ENCODE measurements at regions not wholly inside any gene's neighbourhood (a gene's known extent, or its start where the extent isn't known, plus 50 kb on each side); places are given as distances from the start of the nearest gene placed in this dataset.
A peak's percentile ranks its signal among the peaks of the same experiment; 100 is the strongest.

DNA sequence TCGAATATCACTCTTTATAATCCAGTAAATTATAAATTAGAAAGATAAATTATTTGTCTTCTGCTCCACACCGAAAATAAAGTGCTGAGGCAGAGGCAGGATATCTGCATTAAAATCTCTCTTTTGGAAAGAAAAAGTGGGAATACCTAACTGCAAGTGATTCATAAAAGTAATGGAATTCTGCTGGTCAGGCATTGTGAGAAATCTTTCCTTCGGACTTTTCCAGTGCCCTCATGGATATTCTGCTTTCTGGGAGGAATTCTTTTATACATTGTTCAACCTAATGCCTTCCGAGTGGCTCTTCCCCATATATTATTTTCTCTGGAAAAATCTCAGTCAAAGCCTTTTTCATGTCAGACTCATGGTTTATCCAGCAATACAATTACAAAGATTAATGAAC is 158.3 kb upstream of the RNPC3 start:
- Mint-ChIP-seq H3K9me3 (no peaks in the 10 kb centered on the region), H3K4me1 (no peaks in the 10 kb centered on the region), H3K4me3 (no peak overlapping the region), H3K27me3 (ENCODE audit: insufficient read depth, low read depth) (no peaks in the 10 kb centered on the region), H3K27ac (no peak overlapping the region), H3K36me3 (no peaks in the 10 kb centered on the region)
- Histone ChIP-seq H2AFZ (replicated peaks) (no peak overlapping the region), H3K4me2 (no peak overlapping the region), H3K9ac (no peak overlapping the region), H3K4me1 (no peaks in the 10 kb centered on the region), H3K79me2 (ENCODE audit: low read depth) (no peaks in the 10 kb centered on the region), H3K36me3 (no peaks in the 10 kb centered on the region), H3F3A (ENCODE audit: low read depth) (peaks cover 25% of the 10 kb centered on the region), H3K9me3 (ENCODE audit: low read depth) (no peaks in the 10 kb centered on the region), H4K20me1 (ENCODE audit: low read depth) (no peaks in the 10 kb centered on the region), H3K4me3 (no peak overlapping the region), H3K27me3 (no peaks in the 10 kb centered on the region), H3K27ac (no peak overlapping the region)
- TF ChIP-seq EZH2phosphoT487 (IDR thresholded peaks at IDR 0.05) (no peak), EZH2 (IDR thresholded peaks at IDR 0.05) (no peak)
- TF ChIP-seq, protein P1, sequence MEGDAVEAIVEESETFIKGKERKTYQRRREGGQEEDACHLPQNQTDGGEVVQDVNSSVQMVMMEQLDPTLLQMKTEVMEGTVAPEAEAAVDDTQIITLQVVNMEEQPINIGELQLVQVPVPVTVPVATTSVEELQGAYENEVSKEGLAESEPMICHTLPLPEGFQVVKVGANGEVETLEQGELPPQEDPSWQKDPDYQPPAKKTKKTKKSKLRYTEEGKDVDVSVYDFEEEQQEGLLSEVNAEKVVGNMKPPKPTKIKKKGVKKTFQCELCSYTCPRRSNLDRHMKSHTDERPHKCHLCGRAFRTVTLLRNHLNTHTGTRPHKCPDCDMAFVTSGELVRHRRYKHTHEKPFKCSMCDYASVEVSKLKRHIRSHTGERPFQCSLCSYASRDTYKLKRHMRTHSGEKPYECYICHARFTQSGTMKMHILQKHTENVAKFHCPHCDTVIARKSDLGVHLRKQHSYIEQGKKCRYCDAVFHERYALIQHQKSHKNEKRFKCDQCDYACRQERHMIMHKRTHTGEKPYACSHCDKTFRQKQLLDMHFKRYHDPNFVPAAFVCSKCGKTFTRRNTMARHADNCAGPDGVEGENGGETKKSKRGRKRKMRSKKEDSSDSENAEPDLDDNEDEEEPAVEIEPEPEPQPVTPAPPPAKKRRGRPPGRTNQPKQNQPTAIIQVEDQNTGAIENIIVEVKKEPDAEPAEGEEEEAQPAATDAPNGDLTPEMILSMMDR (IDR thresholded peaks at IDR 0.05), result no peak
- no peak for DNase-seq (ENCODE audit: low spot score)

DNA sequence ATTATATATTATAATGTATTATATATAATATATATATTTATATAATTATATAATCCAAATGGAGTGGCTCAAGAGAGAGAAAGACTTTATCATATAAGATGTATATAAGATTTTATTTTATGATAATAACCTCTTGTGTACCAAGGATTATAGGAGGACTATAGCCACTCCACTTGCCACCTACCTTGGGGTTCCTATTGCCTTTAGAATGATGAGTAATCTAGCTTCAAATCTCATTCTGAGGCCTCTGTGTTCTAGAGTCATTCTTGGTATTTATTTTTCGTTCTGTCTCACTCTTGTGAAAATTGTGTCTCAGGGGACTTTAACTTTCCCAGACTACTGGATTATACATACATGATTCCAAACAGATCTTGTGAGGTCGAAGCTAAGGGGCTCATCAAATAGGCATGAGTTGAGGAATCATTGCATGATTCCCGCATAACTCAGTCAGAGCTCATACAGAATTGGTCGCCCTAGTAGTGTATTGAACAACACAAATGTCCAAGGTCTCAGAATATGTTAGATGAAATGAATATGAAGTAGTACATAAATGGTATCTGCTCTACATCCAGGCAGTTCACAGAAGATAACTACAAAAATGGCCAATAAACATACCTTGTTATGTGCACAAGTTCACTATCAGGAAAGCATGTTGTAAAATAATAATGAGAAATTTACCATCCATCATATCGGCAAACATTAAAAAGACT is 159.5 kb upstream of the RNPC3 start:
- Mint-ChIP-seq H3K4me3 (no peak overlapping the region), H3K27me3 (ENCODE audit: insufficient read depth, low read depth) (no peaks in the 10 kb centered on the region), H3K9me3 (no peaks in the 10 kb centered on the region), H3K4me1 (no peaks in the 10 kb centered on the region), H3K36me3 (no peaks in the 10 kb centered on the region), H3K27ac (no peak overlapping the region)
- no peaks in the 10 kb centered on the region for H3K79me2 ChIP-seq (ENCODE audit: low read depth)
- no peaks in the 10 kb centered on the region for H4K20me1 ChIP-seq (ENCODE audit: low read depth)
- H3K4me2 ChIP-seq, result no peak overlapping the region
- H2AFZ ChIP-seq (replicated peaks), result no peak overlapping the region
- H3K27ac ChIP-seq, result no peak overlapping the region
- H3K27me3 ChIP-seq, result no peaks in the 10 kb centered on the region
- DNase-seq (ENCODE audit: low spot score), result no peak
- peaks cover 25% of the 10 kb centered on the region for H3F3A ChIP-seq (ENCODE audit: low read depth)
- TF ChIP-seq, protein P1 (IDR thresholded peaks at IDR 0.05), result no peak
- TF ChIP-seq EZH2phosphoT487 (IDR thresholded peaks at IDR 0.05) (no peak), EZH2 (IDR thresholded peaks at IDR 0.05) (no peak)
- H3K9me3 ChIP-seq (ENCODE audit: low read depth), result no peaks in the 10 kb centered on the region
- no peaks in the 10 kb centered on the region for H3K36me3 ChIP-seq
- no peak overlapping the region for H3K9ac ChIP-seq
- H3K4me3 ChIP-seq, result no peak overlapping the region
- H3K4me1 ChIP-seq, result no peaks in the 10 kb centered on the region

DNA sequence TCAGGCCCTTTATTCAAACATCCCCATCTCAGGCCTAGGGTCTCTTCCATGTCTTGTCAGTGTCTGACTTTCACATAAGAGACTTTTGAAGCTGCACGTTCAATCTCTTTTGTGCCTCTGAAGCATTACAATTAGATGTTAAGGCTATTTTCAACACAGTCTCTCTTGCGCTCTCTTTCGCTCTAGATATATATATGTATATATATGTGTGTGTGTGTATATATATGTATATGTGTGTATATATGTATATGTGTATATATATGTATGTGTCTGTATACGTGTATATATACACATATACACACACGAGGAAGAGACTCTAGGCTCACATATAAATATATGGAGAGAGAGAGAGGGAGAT is 162.5 kb upstream of the RNPC3 start:
- Histone ChIP-seq H3K4me2 (no peak overlapping the region), H3K4me3 (no peak overlapping the region), H3K27ac (peak overlapping the region; percentile 38), H3F3A (ENCODE audit: low read depth) (peaks cover 25% of the 10 kb centered on the region), H3K9me3 (ENCODE audit: low read depth) (no peaks in the 10 kb centered on the region), H4K20me1 (ENCODE audit: low read depth) (no peaks in the 10 kb centered on the region), H3K4me1 (no peaks in the 10 kb centered on the region), H3K36me3 (no peaks in the 10 kb centered on the region), H3K79me2 (ENCODE audit: low read depth) (no peaks in the 10 kb centered on the region), H2AFZ (replicated peaks) (peak overlapping the region; percentile 28), H3K27me3 (no peaks in the 10 kb centered on the region), H3K9ac (no peak overlapping the region)
- H3K36me3 Mint-ChIP-seq, result no peaks in the 10 kb centered on the region
- H3K4me1 Mint-ChIP-seq, result no peaks in the 10 kb centered on the region
- TF ChIP-seq EZH2phosphoT487 (IDR thresholded peaks at IDR 0.05) (no peak), EZH2 (IDR thresholded peaks at IDR 0.05) (no peak)
- TF ChIP-seq, protein P1 (IDR thresholded peaks at IDR 0.05), result no peak
- H3K4me3 Mint-ChIP-seq, result no peak overlapping the region
- no peaks in the 10 kb centered on the region for H3K9me3 Mint-ChIP-seq
- no peaks in the 10 kb centered on the region for H3K27me3 Mint-ChIP-seq (ENCODE audit: insufficient read depth, low read depth)
- no peak overlapping the region for H3K27ac Mint-ChIP-seq
- no peak for DNase-seq (ENCODE audit: low spot score)

All from neural progenitor cell (in vitro differentiated cells).